ENCODE measurements at regions not wholly inside any gene's neighbourhood (a gene's known extent, or its start where the extent isn't known, plus 50 kb on each side); places are given as distances from the start of the nearest gene placed in this dataset.

DNA sequence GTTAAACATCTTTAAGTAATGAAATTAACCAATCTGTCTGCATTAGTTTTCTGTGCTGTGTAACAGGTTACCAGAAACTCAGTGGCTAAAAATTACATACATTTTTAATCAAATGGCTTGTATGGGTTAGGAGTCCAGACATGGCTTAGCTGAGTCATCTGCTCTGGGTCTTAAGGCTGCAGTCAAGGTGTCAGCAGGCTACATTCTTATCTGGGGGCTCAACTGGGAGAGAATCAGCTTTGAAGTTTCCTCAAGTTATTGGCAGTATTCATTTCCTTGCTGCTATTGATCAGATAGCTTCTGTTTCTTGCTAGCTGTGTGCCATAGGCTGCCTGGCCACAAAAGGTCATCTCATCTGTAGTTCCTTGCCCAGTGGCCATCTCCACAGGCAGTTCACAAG lies 1163.0 kb downstream of the DIAPH3 start:
- TF ChIP-seq SIN3A (IDR thresholded peaks at IDR 0.05; ENCODE audit: borderline replicate concordance, insufficient read depth, low read length) (no peak), POLR2AphosphoS5 (IDR thresholded peaks at IDR 0.05; ENCODE audit: low read depth, low read length) (no peak), TAF1 (IDR thresholded peaks at IDR 0.05; ENCODE audit: borderline replicate concordance, insufficient read depth, low read length) (no peak)
